ENCODE measurements at regions not wholly inside any gene's neighbourhood (a gene's known extent, or its start where the extent isn't known, plus 50 kb on each side); places are given as distances from the start of the nearest gene placed in this dataset.

DNA sequence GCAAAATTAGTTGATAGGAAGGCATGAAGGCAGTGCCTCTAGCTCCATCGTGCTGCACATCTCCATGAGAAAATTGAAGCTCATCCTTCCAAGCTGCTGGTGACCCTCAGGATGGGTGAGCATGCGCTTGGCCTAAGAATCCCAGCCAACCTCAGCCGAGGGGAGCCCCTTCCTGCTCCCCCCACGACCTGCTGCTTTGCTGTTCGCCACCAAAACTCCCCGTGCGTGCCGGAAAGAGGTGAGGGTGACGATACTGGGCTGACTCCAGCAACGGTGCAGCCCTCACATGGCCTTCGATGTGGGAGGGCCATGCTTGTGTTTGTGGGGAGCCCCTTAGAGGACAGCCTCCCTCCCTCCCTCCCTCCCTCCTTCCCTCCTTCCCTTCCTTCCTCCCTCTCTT, 660.9 kb downstream of the BRD1 start:
- H2AFZ ChIP-seq (ENCODE audit: low read length): no peak overlapping the region
- H3K27me3 ChIP-seq (ENCODE audit: insufficient read depth, low read length, poor library complexity, severe bottlenecking): no peaks in the 10 kb centered on the region
- H3K4me3 ChIP-seq (ENCODE audit: low read length, poor library complexity, severe bottlenecking): no peak overlapping the region
- H3K9ac ChIP-seq (ENCODE audit: low read depth, low read length, poor library complexity, severe bottlenecking): no peak overlapping the region
- H3K79me2 ChIP-seq (ENCODE audit: insufficient read depth, low read length): no peaks in the 10 kb centered on the region
- TF ChIP-seq, protein P1, sequence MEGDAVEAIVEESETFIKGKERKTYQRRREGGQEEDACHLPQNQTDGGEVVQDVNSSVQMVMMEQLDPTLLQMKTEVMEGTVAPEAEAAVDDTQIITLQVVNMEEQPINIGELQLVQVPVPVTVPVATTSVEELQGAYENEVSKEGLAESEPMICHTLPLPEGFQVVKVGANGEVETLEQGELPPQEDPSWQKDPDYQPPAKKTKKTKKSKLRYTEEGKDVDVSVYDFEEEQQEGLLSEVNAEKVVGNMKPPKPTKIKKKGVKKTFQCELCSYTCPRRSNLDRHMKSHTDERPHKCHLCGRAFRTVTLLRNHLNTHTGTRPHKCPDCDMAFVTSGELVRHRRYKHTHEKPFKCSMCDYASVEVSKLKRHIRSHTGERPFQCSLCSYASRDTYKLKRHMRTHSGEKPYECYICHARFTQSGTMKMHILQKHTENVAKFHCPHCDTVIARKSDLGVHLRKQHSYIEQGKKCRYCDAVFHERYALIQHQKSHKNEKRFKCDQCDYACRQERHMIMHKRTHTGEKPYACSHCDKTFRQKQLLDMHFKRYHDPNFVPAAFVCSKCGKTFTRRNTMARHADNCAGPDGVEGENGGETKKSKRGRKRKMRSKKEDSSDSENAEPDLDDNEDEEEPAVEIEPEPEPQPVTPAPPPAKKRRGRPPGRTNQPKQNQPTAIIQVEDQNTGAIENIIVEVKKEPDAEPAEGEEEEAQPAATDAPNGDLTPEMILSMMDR (conservative IDR thresholded peaks at IDR 0.05; ENCODE audit: low read length): no peak
- TF ChIP-seq EZH2phosphoT487 (IDR thresholded peaks at IDR 0.05; ENCODE audit: borderline replicate concordance): no peak
- no peaks in the 10 kb centered on the region for H3F3A ChIP-seq (ENCODE audit: low read depth)
- no peak overlapping the region for H3K4me2 ChIP-seq (ENCODE audit: low read depth, low read length, poor library complexity, severe bottlenecking)
- no peaks in the 10 kb centered on the region for H4K20me1 ChIP-seq (ENCODE audit: insufficient read depth, low read length, poor library complexity, severe bottlenecking)
- no peaks in the 10 kb centered on the region for H3K36me3 ChIP-seq (ENCODE audit: insufficient read depth, low read length)
- peaks cover 16% of the 10 kb centered on the region; the same call in 1 of the 2 replicates for H3K9me3 ChIP-seq (ENCODE audit: insufficient read depth, low read depth, low read length)
- H3K9me2 ChIP-seq (replicated peaks; ENCODE audit: low read depth, low read length): no peaks in the 10 kb centered on the region
- H3K4me1 ChIP-seq (ENCODE audit: insufficient read depth, low read length, poor library complexity, severe bottlenecking): no peaks in the 10 kb centered on the region

GRCh38 chr22:49166211-49166610, 661.5 kb downstream of the BRD1 start:
- Histone ChIP-seq H3K27me3 (ENCODE audit: insufficient read depth, low read length, poor library complexity, severe bottlenecking) (no peaks in the 10 kb centered on the region), H3K9me2 (replicated peaks; ENCODE audit: low read depth, low read length) (no peaks in the 10 kb centered on the region), H3K4me3 (ENCODE audit: low read length, poor library complexity, severe bottlenecking) (no peak overlapping the region), H3K36me3 (ENCODE audit: insufficient read depth, low read length) (no peaks in the 10 kb centered on the region), H3K9me3 (ENCODE audit: insufficient read depth, low read depth, low read length) (peaks cover 22% of the 10 kb centered on the region; the same call in 1 of the 2 replicates), H3K9ac (ENCODE audit: low read depth, low read length, poor library complexity, severe bottlenecking) (no peak overlapping the region), H3K79me2 (ENCODE audit: insufficient read depth, low read length) (no peaks in the 10 kb centered on the region), H3K4me2 (ENCODE audit: low read depth, low read length, poor library complexity, severe bottlenecking) (no peak overlapping the region), H2AFZ (ENCODE audit: low read length) (no peak overlapping the region), H4K20me1 (ENCODE audit: insufficient read depth, low read length, poor library complexity, severe bottlenecking) (no peaks in the 10 kb centered on the region), H3K4me1 (ENCODE audit: insufficient read depth, low read length, poor library complexity, severe bottlenecking) (no peaks in the 10 kb centered on the region), H3F3A (ENCODE audit: low read depth) (no peaks in the 10 kb centered on the region)
- TF ChIP-seq, protein P1 (conservative IDR thresholded peaks at IDR 0.05; ENCODE audit: low read length): no peak
- TF ChIP-seq EZH2phosphoT487 (IDR thresholded peaks at IDR 0.05; ENCODE audit: borderline replicate concordance): no peak

GRCh38 chr22:49164773-49165320, 662.8 kb downstream of the BRD1 start:
- H4K20me1 ChIP-seq (ENCODE audit: insufficient read depth, low read length, poor library complexity, severe bottlenecking): no peaks in the 10 kb centered on the region
- peaks cover 19% of the 10 kb centered on the region; the same call in 1 of the 2 replicates for H3K9me3 ChIP-seq (ENCODE audit: insufficient read depth, low read depth, low read length)
- H3K9me2 ChIP-seq (replicated peaks; ENCODE audit: low read depth, low read length): no peaks in the 10 kb centered on the region
- no peak overlapping the region for H3K9ac ChIP-seq (ENCODE audit: low read depth, low read length, poor library complexity, severe bottlenecking)
- H3K4me2 ChIP-seq (ENCODE audit: low read depth, low read length, poor library complexity, severe bottlenecking): no peak overlapping the region
- no peak overlapping the region for H2AFZ ChIP-seq (ENCODE audit: low read length)
- no peak overlapping the region for H3K4me3 ChIP-seq (ENCODE audit: low read length, poor library complexity, severe bottlenecking)
- no peak for TF ChIP-seq EZH2phosphoT487 (IDR thresholded peaks at IDR 0.05; ENCODE audit: borderline replicate concordance)
- TF ChIP-seq, protein P1 (conservative IDR thresholded peaks at IDR 0.05; ENCODE audit: low read length): no peak
- H3K4me1 ChIP-seq (ENCODE audit: insufficient read depth, low read length, poor library complexity, severe bottlenecking): no peaks in the 10 kb centered on the region
- H3K36me3 ChIP-seq (ENCODE audit: insufficient read depth, low read length): no peaks in the 10 kb centered on the region
- H3K27me3 ChIP-seq (ENCODE audit: insufficient read depth, low read length, poor library complexity, severe bottlenecking): no peaks in the 10 kb centered on the region
- H3K79me2 ChIP-seq (ENCODE audit: insufficient read depth, low read length): no peaks in the 10 kb centered on the region
- no peaks in the 10 kb centered on the region for H3F3A ChIP-seq (ENCODE audit: low read depth)
